Calu3 (cell line): ENCODE measurements at regions not wholly inside any gene's neighbourhood (a gene's known extent, or its start where the extent isn't known, plus 50 kb on each side); places are given as distances from the start of the nearest gene placed in this dataset.

ENCODE experiments used
- BruUV-seq: library from RNA; stranded (reverse); fragments of 400-500 nt; replicated peaks from 2 replicates; lab custom pipeline; 2021; lab: Mats Ljungman, UMichigan
- CTCF ChIA-PET: fragments of 300-600 bp; sonication (Branson Sonifier 250); formaldehyde crosslinking; loops from one replicate; lab custom pipeline; 2022; ENCODE audit warnings: antibody characterized with exemption; lab: Charles Lee
- DNase-seq: peaks from one replicate; pipeline ENCODE4 v3.0.0; 2022
- H3K27ac Mint-ChIP-seq: one replicate; pipeline ENCODE4 v1.8.0; 2022; ENCODE audit warnings: mixed read lengths; ENCODE audit not compliant: unreplicated experiment
- H3K27me3 Mint-ChIP-seq: one replicate; pipeline ENCODE4 v1.8.0; 2022; ENCODE audit warnings: mixed read lengths; ENCODE audit not compliant: unreplicated experiment
- H3K36me3 Mint-ChIP-seq: one replicate; pipeline ENCODE4 v1.8.0; 2022; ENCODE audit warnings: mild to moderate bottlenecking, moderate library complexity, mixed read lengths; ENCODE audit not compliant: insufficient read depth, unreplicated experiment
- H3K4me1 Mint-ChIP-seq: one replicate; pipeline ENCODE4 v1.8.0; 2022; ENCODE audit warnings: mild to moderate bottlenecking, low read depth, mixed read lengths; ENCODE audit not compliant: unreplicated experiment
- H3K4me3 Mint-ChIP-seq: one replicate; pipeline ENCODE4 v1.8.0; 2022; ENCODE audit warnings: mild to moderate bottlenecking, low read depth, moderate library complexity, mixed read lengths; ENCODE audit not compliant: unreplicated experiment
- H3K9me3 Mint-ChIP-seq: one replicate; pipeline ENCODE4 v1.8.0; 2022; ENCODE audit warnings: low read depth, mixed read lengths; ENCODE audit not compliant: unreplicated experiment
- CTCF ChIP-seq: fragments of 200-600 bp; IDR thresholded peaks from one replicate; pipeline ENCODE4 v1.8.0; 2022; ENCODE audit warnings: antibody characterized with exemption; ENCODE audit not compliant: unreplicated experiment
- intact Hi-C: fragments of 100-400 bp; cut with micrococcal nuclease; formaldehyde crosslinking; loops from one replicate; pipeline ENCODE4 v1.10.0; 2022; ENCODE audit not compliant: unreplicated experiment

- DNase-seq: no peak
- Mint-ChIP-seq H3K4me1 (no peaks in the 10 kb centered on the region), H3K4me3 (no peak overlapping the region), H3K27ac (no peak overlapping the region), H3K36me3 (no peaks in the 10 kb centered on the region), H3K9me3 (peaks cover 2% of the 10 kb centered on the region), H3K27me3 (peaks cover 85% of the 10 kb centered on the region)
- no peak for TF ChIP-seq CTCF
- CTCF ChIA-PET: no interaction called here
- no TSS peak for BruUV-seq
- intact Hi-C loops: no loop called here
Observed at GRCh38 chr3:71997066-71997653, 212.2 kb upstream of the PROK2 start.

GRCh38 chr3:71994906-71995305, 210.0 kb upstream of the PROK2 start:
- no peak for TF ChIP-seq CTCF
- peaks cover 63% of the 10 kb centered on the region for H3K27me3 Mint-ChIP-seq
- BruUV-seq: no TSS peak
- H3K4me1 Mint-ChIP-seq: no peaks in the 10 kb centered on the region
- H3K9me3 Mint-ChIP-seq: peaks cover 2% of the 10 kb centered on the region
- CTCF ChIA-PET: no interaction called here
- DNase-seq: no peak
- no peak overlapping the region for H3K4me3 Mint-ChIP-seq
- intact Hi-C loops: no loop called here
- no peak overlapping the region for H3K27ac Mint-ChIP-seq
- no peaks in the 10 kb centered on the region for H3K36me3 Mint-ChIP-seq

- no peaks in the 10 kb centered on the region for H3K36me3 Mint-ChIP-seq
- intact Hi-C loops: no loop called here
- peaks cover 2% of the 10 kb centered on the region for H3K9me3 Mint-ChIP-seq
- no peak for TF ChIP-seq CTCF
- no peaks in the 10 kb centered on the region for H3K4me1 Mint-ChIP-seq
- CTCF ChIA-PET: no interaction called here
- no peak overlapping the region for H3K27ac Mint-ChIP-seq
- no peak for DNase-seq
- peaks cover 59% of the 10 kb centered on the region for H3K27me3 Mint-ChIP-seq
- no peak overlapping the region for H3K4me3 Mint-ChIP-seq
- BruUV-seq: no TSS peak
Observed at GRCh38 chr3:71994203-71994602, 209.3 kb upstream of the PROK2 start.

GRCh38 chr3:71991681-71992080, 206.7 kb upstream of the PROK2 start:
- Mint-ChIP-seq H3K4me3 (no peak overlapping the region), H3K9me3 (peaks cover 2% of the 10 kb centered on the region), H3K27ac (no peak overlapping the region), H3K4me1 (no peaks in the 10 kb centered on the region), H3K27me3 (peaks cover 38% of the 10 kb centered on the region), H3K36me3 (no peaks in the 10 kb centered on the region)
- intact Hi-C loops: no loop called here
- CTCF ChIA-PET: no interaction called here
- no peak for TF ChIP-seq CTCF
- no peak for DNase-seq
- BruUV-seq: no TSS peak
